ENCODE measurements at regions not wholly inside any gene's neighbourhood (a gene's known extent, or its start where the extent isn't known, plus 50 kb on each side); places are given as distances from the start of the nearest gene placed in this dataset.
"Not testable (repeated sequence)": the region's sequence is repeated elsewhere in the genome, so short reads cannot be mapped to it uniquely, and the experiment has no call there.

GRCh38 chr20:50358971-50359370, 151.2 kb upstream of the PTPN1 start:
- DNase-seq (ENCODE audit: low read depth): no peak
- TF ChIP-seq CTCF (IDR thresholded peaks at IDR 0.05; ENCODE audit: control insufficient read depth, extremely low read depth, insufficient read depth): no peak
- H3K4me3 ChIP-seq (ENCODE audit: low read depth, low read length): no peak overlapping the region

- TF ChIP-seq CTCF (IDR thresholded peaks at IDR 0.05; ENCODE audit: control insufficient read depth, extremely low read depth, insufficient read depth): no peak
- DNase-seq (ENCODE audit: low read depth): no peak
Measured at GRCh38 chr20:50359607-50360217, 150.5 kb upstream of the PTPN1 start.

DNA sequence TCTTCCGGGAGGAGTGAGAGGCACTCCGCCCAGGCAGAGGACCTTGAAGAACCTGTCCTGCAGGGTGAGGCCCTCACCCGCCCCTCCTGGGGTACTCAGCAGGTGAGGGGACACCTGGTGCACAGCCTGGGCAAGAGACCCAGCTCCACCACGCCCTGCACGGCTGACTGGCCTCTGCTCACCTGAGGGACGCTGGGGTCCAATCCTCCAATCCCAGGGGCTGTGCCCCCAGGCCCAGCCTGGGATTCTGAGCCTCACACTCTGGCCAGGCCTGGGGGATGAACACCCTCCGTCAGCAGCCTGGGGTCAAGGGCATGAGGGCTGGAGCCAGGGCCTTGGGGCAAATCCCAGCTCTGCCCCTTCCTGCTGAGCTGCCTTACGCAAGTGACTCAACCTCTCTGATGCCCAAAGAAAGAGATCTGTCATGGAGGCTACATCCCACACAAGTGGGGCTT, 149.9 kb upstream of the PTPN1 start:
- no peak for DNase-seq (ENCODE audit: low read depth)
- H3K4me3 ChIP-seq (ENCODE audit: low read depth, low read length): no peak overlapping the region
- no peak for TF ChIP-seq CTCF (IDR thresholded peaks at IDR 0.05; ENCODE audit: control insufficient read depth, extremely low read depth, insufficient read depth)

More at GRCh38 chr20:50359607-50360217, 150.5 kb upstream of the PTPN1 start:
- no peak overlapping the region for H3K4me3 ChIP-seq (ENCODE audit: low read depth, low read length)

DNA sequence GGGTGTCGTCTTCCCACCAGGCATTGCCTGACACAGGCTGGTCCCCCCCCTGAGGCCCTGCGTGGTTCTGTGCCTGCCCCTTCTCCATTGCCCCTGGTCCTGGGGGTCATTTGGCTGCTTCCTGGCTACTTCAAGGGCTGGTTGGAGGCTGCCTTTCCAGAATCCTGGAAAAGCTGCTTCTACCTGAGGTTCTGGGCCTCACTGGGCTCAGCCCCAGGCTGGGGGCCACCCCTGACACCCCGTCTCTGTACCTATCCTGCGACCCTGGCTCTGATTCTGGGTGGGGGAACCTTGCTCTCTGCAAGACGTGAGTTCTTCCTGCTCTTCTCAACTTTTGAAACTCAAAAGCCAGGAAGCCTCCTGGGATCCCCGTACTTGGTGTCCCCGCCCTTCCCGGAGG, 149.3 kb upstream of the PTPN1 start:
- no peak overlapping the region for H3K4me3 ChIP-seq (ENCODE audit: low read depth, low read length)
- TF ChIP-seq CTCF (IDR thresholded peaks at IDR 0.05; ENCODE audit: control insufficient read depth, extremely low read depth, insufficient read depth): no peak
- DNase-seq (ENCODE audit: low read depth): no peak

GRCh38 chr20:50362177-50362576, 148.0 kb upstream of the PTPN1 start:
- DNase-seq (ENCODE audit: low read depth); H3K4me3 ChIP-seq (ENCODE audit: low read depth, low read length): not testable (repeated sequence)

GRCh38 chr20:50363027-50363426, 147.2 kb upstream of the PTPN1 start:
- no peak for TF ChIP-seq CTCF (IDR thresholded peaks at IDR 0.05; ENCODE audit: control insufficient read depth, extremely low read depth, insufficient read depth)
- no peak overlapping the region for H3K4me3 ChIP-seq (ENCODE audit: low read depth, low read length)
- DNase-seq (ENCODE audit: low read depth): no peak

DNA sequence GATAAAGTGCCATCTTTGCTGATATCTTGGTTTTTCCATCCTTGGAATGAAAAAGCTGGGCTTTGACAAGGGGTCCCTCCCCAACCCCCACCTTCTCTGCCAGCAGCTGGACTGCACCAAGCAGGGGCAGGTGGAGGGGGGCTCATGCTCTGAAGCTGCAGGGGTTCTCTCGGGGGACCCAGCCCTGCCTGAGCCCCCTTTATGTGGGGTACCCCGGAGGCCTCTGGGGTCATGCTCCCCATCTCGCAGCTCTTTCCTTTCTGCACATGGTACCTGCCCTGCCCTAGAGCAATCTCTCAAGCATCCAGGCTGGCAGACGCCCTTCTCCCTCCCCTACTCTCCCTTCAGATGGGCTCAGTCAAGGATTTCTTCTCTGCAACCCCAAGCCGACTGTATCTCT, 146.7 kb upstream of the PTPN1 start:
- H3K4me3 ChIP-seq (ENCODE audit: low read depth, low read length): no peak overlapping the region
- no peak for DNase-seq (ENCODE audit: low read depth)
- no peak for TF ChIP-seq CTCF (IDR thresholded peaks at IDR 0.05; ENCODE audit: control insufficient read depth, extremely low read depth, insufficient read depth)

Data from LNCaP clone FGC (cell line).